MM.1S (cell line): ENCODE measurements at regions not wholly inside any gene's neighbourhood (a gene's known extent, or its start where the extent isn't known, plus 50 kb on each side); places are given as distances from the start of the nearest gene placed in this dataset.

Source experiments
- EZH2 ChIP-seq: fragments of 300-600 bp; sonication (generic); optimal IDR thresholded peaks from 2 replicates; pipeline ENCODE3; 2017; ENCODE audit warnings: low read depth, mild to moderate bottlenecking, antibody characterized with exemption, low read length, mixed read lengths
- TF ChIP-seq, protein P1 (sequence below): fragments of 300-600 bp; sonication (generic); IDR thresholded peaks from 2 replicates; pipeline ENCODE4 v1.5.1; 2016; ENCODE audit warnings: antibody characterized with exemption, low read length, mixed read lengths

DNA sequence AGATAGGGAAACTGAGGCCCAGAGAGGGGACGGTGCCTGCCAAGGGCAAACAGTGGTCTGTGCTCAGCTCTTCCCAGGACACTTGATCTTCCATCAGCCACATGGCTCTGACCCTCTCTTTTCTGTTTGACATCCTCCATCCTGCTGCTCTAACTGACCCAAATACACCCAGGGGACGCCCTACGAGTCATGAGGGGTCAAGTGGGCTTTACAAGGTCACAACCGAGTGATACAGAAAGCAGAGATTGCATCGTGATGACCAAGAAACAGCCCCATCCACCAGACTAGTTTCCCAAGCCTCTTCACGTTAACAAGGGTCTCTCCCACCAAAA is 131.2 kb upstream of the UNC5B start:
- TF ChIP-seq, protein P1, sequence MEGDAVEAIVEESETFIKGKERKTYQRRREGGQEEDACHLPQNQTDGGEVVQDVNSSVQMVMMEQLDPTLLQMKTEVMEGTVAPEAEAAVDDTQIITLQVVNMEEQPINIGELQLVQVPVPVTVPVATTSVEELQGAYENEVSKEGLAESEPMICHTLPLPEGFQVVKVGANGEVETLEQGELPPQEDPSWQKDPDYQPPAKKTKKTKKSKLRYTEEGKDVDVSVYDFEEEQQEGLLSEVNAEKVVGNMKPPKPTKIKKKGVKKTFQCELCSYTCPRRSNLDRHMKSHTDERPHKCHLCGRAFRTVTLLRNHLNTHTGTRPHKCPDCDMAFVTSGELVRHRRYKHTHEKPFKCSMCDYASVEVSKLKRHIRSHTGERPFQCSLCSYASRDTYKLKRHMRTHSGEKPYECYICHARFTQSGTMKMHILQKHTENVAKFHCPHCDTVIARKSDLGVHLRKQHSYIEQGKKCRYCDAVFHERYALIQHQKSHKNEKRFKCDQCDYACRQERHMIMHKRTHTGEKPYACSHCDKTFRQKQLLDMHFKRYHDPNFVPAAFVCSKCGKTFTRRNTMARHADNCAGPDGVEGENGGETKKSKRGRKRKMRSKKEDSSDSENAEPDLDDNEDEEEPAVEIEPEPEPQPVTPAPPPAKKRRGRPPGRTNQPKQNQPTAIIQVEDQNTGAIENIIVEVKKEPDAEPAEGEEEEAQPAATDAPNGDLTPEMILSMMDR = no peak
- no peak for TF ChIP-seq EZH2
